BJ (cell line): ENCODE measurements at regions not wholly inside any gene's neighbourhood (a gene's known extent, or its start where the extent isn't known, plus 50 kb on each side); places are given as distances from the start of the nearest gene placed in this dataset.

Source experiments
- CTCF ChIA-PET: fragments of 350-600 bp; formaldehyde crosslinking; extraction: SDS; loops from one replicate; lab custom pipeline; 2021; ENCODE audit warnings: antibody characterized with exemption, inconsistent platforms; lab: Yijun Ruan, JAX
- POLR2A ChIA-PET: fragments of 300-600 bp; sonication (Branson Sonifier 250); formaldehyde crosslinking; extraction: SDS; loops from one replicate; lab custom pipeline; 2021; ENCODE audit warnings: antibody characterized with exemption; lab: Charles Lee
- DNase-seq: peaks from one replicate; pipeline ENCODE4 v3.0.0-alpha.2; 2011; ENCODE audit warnings: low read depth
- H3K27me3 ChIP-seq: 2 replicates; pipeline ENCODE4 v1.6.0; 2011; ENCODE audit warnings: low read length; ENCODE audit not compliant: control insufficient read depth, insufficient read depth
- H3K36me3 ChIP-seq: 2 replicates; pipeline ENCODE4 v1.5.1; 2011; ENCODE audit warnings: low read length; ENCODE audit not compliant: control insufficient read depth, insufficient read depth
- H3K4me3 ChIP-seq: 2 replicates; pipeline ENCODE4 v1.5.1; 2011; ENCODE audit warnings: low read depth, mild to moderate bottlenecking, control low read depth, low read length
- TF ChIP-seq, protein P1 (sequence below): IDR thresholded peaks from 2 replicates; pipeline ENCODE4 v1.5.1; 2011; ENCODE audit warnings: low read depth, mild to moderate bottlenecking, control low read depth, inconsistent platforms, low read length, moderate library complexity; ENCODE audit not compliant: insufficient read depth

DNA sequence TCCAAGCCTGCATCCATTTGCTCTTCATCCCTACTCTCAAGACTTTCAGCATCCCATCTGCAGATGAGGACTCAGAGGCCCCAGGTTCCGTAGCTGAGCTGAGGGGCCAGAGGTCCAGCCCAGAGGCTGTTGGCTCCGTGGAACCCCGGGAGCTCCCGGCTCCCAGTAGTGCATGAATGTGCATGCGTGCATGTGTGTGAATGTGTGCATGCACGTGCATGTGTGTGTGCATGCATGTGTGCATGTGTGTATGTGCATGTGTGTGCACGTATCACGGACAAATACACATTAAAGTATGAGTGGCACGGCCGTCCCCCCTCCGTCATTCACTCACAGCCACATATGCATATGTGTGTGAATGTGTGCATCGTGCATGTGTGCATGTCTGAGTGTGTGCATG, 149.9 kb downstream of the KIF26A start:
- TF ChIP-seq, protein P1, sequence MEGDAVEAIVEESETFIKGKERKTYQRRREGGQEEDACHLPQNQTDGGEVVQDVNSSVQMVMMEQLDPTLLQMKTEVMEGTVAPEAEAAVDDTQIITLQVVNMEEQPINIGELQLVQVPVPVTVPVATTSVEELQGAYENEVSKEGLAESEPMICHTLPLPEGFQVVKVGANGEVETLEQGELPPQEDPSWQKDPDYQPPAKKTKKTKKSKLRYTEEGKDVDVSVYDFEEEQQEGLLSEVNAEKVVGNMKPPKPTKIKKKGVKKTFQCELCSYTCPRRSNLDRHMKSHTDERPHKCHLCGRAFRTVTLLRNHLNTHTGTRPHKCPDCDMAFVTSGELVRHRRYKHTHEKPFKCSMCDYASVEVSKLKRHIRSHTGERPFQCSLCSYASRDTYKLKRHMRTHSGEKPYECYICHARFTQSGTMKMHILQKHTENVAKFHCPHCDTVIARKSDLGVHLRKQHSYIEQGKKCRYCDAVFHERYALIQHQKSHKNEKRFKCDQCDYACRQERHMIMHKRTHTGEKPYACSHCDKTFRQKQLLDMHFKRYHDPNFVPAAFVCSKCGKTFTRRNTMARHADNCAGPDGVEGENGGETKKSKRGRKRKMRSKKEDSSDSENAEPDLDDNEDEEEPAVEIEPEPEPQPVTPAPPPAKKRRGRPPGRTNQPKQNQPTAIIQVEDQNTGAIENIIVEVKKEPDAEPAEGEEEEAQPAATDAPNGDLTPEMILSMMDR = no peak
- H3K27me3 ChIP-seq = no peaks in the 10 kb centered on the region
- DNase-seq = no peak
- H3K36me3 ChIP-seq = no peaks in the 10 kb centered on the region
- ChIA-PET POLR2A (no interaction called here), CTCF (interaction anchor here (1.0 kb wide), 1 partner anchor 139 kb away, joined by 3 read pairs; no protein-coding TSS in a partner anchor)
- no peak overlapping the region for H3K4me3 ChIP-seq

DNA sequence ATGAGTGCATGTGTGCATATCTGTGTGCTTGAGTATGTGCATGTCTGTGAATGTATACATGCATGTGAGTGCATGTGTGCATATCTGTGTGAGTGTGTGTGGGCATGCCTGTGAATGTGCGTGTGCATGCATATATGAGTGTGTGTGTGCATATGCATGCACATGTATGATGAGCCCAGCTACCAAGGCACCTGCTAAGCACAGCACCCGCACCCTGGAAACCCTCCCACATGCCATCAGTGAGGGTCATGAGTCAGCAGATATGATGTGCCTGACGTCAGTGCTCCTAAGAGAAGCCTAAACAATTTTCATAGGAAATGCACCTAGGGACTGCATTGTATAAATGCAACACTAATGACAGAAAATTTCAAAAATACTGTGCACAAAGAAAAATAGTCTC, 151.1 kb downstream of the KIF26A start:
- Histone ChIP-seq H3K4me3 (no peak overlapping the region), H3K36me3 (no peaks in the 10 kb centered on the region), H3K27me3 (no peaks in the 10 kb centered on the region)
- ChIA-PET POLR2A (no interaction called here), CTCF (no interaction called here)
- TF ChIP-seq, protein P1 = no peak
- no peak for DNase-seq

GRCh38 chr14:104290058-104290667, 151.8 kb downstream of the KIF26A start:
- Histone ChIP-seq H3K4me3 (no peak overlapping the region), H3K36me3 (no peaks in the 10 kb centered on the region), H3K27me3 (no peaks in the 10 kb centered on the region)
- no peak for DNase-seq
- TF ChIP-seq, protein P1 = no peak
- ChIA-PET CTCF (no interaction called here), POLR2A (no interaction called here)

- no peak overlapping the region for H3K4me3 ChIP-seq
- TF ChIP-seq, protein P1 = no peak
- H3K36me3 ChIP-seq = no peaks in the 10 kb centered on the region
- H3K27me3 ChIP-seq = no peaks in the 10 kb centered on the region
- DNase-seq = no peak
- CTCF ChIA-PET = interaction anchor here (1.1 kb wide), 1 partner anchor 14 kb away, joined by 3 read pairs; no protein-coding TSS in a partner anchor
- POLR2A ChIA-PET = no interaction called here
Observed at GRCh38 chr14:104290756-104291122, 152.4 kb downstream of the KIF26A start.

- H3K36me3 ChIP-seq = no peaks in the 10 kb centered on the region
Observed at GRCh38 chr14:104291123-104292000, 153.0 kb downstream of the KIF26A start.

More at GRCh38 chr14:104291123-104292000, 153.0 kb downstream of the KIF26A start:
- DNase-seq = no peak
- Histone ChIP-seq H3K27me3 (no peaks in the 10 kb centered on the region), H3K4me3 (no peak overlapping the region)
- CTCF ChIA-PET = interaction anchor here (1.1 kb wide), 1 partner anchor 14 kb away, joined by 3 read pairs; no protein-coding TSS in a partner anchor
- POLR2A ChIA-PET = no interaction called here
- TF ChIP-seq, protein P1 = no peak
